ENCODE measurements at regions not wholly inside any gene's neighbourhood (a gene's known extent, or its start where the extent isn't known, plus 50 kb on each side); places are given as distances from the start of the nearest gene placed in this dataset.

DNA sequence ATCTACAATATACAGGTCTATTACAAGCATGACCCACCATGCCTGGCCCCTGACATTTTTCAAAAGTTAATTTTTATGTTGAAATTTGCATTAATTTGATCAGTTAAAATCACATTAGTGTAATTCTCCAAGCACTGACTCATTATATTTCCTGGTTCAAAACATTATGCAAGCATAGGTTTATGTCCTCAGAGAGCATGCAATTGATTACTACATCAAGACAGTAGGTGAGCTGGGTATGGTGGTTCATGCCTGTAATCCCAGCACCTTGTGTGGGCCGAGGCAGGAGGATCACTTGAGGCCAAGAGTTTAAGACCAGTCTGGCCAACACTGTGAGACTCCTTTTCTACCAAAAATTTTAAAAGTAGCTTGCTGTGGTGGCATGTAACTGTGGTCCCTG is 248.8 kb upstream of the KLHL1 start:
- DNase-seq, result no peak

- DNase-seq, result no peak
Measured at GRCh38 chr13:70353096-70353495, 244.8 kb upstream of the KLHL1 start.

GRCh38 chr13:70347947-70348620 is 239.8 kb upstream of the KLHL1 start:
- no peak for DNase-seq

- no peak for DNase-seq
Measured at GRCh38 chr13:70339738-70340137, 231.5 kb upstream of the KLHL1 start.

DNA sequence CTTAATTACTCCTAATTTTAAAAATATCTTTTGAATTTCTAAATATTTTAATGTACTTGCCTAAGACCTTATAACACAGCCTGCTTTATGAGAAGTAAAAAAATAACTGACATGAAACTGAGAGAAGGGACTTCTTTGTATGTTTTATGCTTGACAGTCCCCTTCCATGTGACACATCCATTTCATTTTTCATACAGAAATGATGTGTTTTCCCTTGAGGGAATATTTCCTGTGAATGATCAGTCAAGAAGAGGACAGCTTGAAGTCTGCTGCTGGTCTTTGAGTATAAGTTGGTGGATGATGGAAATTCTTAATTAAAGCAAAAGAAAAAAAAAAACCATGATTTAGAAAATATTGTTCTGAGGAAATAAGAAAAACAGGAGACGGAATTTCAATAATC is 230.4 kb upstream of the KLHL1 start:
- no peak for DNase-seq

DNA sequence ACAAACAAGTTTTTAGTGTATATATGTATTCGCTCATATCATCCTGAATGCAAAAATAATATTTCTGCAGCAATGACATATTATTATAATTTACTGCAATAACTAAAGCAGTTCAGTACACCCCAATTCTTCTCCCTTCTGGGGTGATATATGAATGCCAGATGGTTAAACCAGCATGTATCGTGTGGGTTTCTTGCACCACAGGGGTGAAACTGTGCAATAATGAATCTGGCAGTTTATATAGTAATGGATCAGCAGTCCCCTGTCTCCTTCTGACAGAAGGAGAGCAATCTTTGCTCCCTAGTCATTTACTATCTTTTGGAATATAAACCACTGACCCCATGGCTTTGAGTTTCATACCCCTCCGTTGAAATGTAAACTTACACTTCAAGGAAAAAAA is 228.6 kb upstream of the KLHL1 start:
- no peak for DNase-seq

GRCh38 chr13:70333752-70334151 is 225.5 kb upstream of the KLHL1 start:
- DNase-seq, result no peak

GRCh38 chr13:70330697-70331361 is 222.6 kb upstream of the KLHL1 start:
- DNase-seq, result no peak

- no peak for DNase-seq
Measured at GRCh38 chr13:70324519-70324918, 216.3 kb upstream of the KLHL1 start.

DNA sequence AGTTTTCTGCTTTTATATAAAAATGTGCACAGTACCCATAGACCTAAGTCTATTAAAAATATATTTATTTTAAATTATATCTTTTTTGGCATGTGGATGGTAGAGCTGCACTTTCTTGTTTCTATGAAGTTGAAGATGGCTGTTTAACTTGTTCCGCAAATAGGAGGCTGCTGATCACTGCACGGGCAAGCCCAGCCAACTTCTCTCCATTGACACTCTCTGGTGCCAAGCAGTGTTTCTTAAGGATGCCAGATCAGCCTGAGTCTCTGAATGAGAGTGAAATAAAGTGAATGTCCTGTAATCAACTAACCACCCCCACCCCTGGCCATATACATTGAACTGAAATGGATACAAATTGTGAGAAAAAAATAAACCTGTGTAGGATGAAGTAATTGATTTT is 202.9 kb upstream of the KLHL1 start:
- no peak for DNase-seq

DNA sequence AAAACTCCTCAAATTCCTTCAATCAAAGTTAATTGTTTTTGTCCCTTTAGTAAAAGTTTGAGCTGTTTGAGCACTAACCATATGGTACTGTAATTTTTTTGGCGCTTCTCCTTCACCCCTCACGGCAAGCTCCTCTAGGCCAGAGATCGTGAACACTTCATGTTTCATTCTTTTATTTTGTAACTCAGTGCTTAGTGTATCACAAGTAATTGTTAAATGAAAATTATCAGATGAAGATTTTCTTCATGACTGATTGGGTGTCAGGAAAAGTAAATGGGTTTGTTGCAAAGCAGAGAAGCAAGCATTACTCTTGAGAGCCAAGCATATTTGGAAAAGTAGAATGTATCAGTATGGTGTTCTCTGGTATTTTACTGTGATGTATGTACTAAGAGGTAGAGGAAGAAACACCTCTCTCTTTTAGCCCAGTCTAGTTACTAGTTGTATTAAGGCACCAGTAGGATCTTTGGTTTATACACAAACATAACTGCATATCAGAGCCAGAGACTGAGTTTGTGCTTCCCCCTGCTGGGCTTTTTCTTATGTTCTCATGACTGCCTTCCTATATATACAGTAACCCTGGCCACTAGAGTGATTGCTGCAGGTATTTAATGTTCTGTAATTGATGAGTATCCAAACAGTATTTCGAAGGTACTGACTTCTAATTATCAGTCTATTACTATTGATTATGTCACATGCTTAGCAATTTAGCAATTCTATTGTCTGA is 202.3 kb upstream of the KLHL1 start:
- no peak for DNase-seq

DNA sequence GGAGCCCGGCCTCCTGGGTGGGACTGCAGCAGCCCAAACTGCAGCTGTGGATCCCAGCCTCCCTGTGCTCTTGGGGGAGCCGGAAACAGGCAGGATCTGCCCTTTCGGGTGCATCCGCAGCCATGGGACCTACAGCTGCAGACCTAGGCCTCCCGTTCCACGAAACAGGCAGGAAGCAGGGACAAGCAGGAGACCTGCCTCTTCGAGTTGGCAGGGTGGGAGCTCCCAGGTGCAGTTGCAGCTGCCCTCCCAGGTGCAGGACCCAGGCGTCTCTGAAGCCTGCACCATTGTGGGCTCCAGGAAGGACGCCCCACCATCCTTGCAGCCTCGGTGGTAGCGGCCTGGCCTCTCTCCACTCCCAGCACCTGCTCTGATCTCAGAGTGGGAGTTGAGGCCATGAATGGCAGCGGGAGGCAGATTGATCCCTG is 189.0 kb upstream of the KLHL1 start:
- no peak for DNase-seq

DNA sequence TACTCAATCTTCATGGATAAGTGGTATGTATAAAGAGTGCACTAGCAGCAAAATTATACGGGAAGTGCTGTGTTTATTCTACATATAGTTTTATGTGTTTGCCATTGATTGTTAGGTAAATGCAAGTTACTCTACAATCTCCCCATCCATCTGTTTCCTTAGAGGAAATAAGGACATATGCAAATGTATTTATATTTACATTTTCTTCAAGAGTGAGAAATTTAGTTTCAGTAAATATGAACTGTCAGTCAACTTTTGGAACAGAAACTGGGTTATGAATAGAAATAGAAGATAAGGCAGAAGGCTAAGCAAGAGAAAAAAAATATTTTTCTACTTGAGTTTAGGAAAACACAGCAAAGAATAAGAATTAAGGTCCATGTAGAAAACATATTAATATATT is 176.1 kb upstream of the KLHL1 start:
- no peak for DNase-seq

- no peak for DNase-seq
Measured at GRCh38 chr13:70275841-70276240, 167.6 kb upstream of the KLHL1 start.

DNA sequence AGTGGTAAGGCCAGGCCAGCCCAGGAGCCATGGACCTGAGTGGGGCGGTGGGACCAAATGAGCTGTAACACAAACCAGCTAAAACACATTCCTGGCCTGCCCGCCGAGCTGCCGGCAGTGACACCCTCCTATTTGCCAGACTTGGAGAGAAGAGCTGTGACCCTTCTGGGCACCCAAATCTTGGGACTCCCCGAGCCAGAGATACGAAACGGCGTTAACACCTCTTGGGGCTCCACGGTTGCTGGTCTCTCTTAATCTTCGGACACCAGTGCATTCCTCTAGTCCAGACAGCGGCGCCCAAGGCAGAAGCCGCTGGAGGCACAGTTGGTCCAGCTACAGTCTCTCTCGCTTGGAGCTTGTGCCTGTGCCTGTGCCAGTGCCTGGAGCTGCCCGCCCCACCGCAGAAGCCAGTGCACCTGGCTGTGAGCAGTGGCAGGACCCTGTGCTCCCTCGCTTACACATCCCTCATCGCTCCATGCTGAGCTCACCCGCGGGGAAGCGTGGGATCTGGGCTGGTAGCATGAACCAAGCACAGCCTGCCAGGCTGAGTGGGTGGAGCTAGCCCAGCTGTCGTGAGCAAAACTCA is 147.2 kb upstream of the KLHL1 start:
- DNase-seq, result no peak

DNA sequence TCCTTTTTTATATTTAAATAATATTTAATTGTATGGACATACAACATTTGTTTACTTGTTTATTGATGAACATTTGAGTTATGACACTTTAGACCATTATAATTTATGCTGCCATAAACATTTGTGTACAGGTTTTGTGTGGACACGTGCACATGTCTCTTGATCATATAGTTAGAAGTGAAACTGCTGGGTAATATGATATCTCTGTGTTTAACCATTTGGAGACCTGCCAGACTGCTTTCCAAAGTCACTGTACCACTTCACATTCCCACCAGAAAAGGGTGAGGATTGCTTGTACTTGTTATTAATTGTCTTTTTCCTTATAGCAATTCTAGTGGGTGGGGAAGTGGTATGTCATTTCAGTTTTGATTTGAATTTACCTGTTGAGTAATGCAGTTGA is 145.6 kb upstream of the KLHL1 start:
- DNase-seq, result no peak

DNA sequence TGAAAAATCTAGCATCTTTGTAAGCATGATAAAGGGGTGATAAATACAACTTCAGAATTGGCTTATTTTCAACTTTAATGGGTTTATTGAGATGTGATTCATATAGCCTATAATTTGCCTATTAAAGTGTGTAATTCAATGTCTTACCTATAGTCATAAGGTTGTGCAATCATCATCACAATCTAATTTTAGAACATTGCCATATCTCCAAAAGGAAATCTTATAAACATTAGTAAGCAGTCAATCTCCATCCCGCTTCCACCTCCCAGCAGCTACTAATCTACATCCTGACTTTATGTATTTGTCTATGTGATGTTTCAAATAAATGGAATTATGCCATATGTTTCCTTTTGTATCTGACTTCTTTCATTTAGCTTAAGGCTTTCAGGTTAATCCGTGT is 145.2 kb upstream of the KLHL1 start:
- no peak for DNase-seq

- no peak for DNase-seq
Measured at GRCh38 chr13:70249332-70250064, 141.2 kb upstream of the KLHL1 start.

DNA sequence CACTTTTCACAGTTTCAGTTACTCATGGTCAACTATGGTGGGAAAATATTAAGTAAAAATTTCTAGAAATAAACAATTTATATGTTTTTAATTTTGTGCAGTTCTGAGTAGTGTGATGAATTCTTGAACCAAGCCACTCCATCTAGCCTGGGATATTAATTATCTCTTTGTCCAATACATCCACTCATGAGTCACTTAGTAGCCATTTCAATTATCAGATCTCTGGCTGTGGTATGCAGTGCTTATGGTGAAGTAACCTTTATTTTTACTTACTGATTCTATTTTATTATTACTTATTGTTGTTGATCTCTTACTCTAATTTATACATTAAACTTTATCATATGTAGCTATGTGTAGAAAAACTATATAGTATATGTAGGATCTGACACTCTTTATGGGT is 128.9 kb upstream of the KLHL1 start:
- DNase-seq, result no peak

DNA sequence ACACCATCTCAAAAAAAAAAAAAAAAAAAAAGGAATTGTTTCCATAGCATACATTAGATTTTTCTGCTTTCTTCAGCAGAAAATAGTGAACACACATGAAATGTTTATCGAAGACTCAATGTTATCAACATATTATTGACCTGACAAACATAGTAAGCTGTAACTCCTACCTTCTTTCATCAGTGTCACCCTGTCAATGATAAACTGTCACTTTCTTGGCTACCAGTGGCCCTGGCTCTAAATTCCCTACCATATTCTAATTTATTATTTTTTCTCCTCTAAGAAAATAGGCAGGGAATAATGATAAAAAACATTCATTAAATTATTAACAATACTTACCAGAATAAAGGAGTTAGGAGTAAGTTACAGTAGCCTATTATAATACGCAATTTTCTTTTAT is 127.3 kb upstream of the KLHL1 start:
- no peak for DNase-seq

DNA sequence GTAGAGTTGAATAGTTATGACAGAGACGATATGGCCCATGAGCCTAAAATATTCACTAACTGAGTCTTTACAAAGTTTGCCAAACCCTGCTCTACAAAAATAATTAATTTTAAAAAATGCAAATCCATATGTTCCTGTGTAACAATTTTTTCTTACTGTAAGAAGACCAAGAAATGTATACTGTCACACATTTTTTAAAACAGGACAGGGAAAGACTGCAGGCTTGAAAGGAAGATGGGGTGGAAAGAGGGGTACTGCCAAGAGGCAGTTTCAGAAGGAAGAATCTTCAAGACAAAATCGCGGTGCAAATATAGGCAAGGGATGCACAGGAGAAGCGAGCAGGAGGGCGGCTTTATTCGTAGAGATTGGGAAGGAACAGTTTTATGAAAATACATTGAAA is 115.7 kb upstream of the KLHL1 start:
- DNase-seq, result no peak

DNA sequence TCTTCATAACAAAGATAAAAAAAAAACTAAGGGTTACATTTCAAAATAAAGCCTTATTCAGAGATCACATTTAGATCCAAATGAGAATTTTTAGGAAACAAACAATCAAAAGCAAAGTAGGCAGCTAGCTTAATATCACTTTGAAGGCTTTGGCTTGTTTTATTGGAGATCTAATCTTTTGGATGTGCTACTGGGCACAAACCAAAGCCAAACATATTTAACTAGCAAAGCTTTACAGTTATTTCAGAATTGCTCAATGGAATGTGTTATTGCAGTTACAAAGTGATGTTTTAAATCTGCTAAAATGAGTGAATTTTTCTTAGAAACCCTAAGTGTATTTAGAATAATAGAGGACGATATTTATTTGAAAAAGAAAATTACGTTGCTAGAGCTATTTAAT is 114.7 kb upstream of the KLHL1 start:
- no peak for DNase-seq

DNA sequence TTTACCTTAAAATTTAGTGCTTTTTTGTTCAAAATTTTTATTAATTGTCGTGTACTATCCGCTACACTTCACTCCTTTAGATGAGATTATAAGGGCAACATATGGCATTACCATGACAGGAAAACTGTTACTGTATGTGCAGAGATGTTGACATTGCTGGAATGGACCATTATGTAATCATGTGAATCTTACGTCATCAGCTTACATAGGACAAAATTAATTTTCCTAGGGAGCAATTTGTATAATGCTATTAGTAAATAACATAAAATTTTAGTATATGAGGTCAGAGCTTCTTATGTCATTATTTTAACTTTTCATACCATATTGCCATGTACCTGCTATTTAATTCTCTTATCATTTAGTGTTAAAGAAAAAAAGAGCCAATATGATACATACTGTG is 110.4 kb upstream of the KLHL1 start:
- no peak for DNase-seq
